ENCODE measurements at regions not wholly inside any gene's neighbourhood (a gene's known extent, or its start where the extent isn't known, plus 50 kb on each side); places are given as distances from the start of the nearest gene placed in this dataset.

- Histone ChIP-seq H3K4me3 (ENCODE audit: control extremely low read depth in 1 of 5, extremely low read depth in 1 of 5, insufficient read depth in 1 of 5, low read depth in 2 of 5, low read length in 4 of 5) (no peak overlapping the region), H2AFZ (ENCODE audit: insufficient read depth, low read depth, low read length, poor library complexity, severe bottlenecking) (no peak overlapping the region), H3K9me3 (ENCODE audit: control extremely low read depth in 1 of 3, control insufficient read depth in 2 of 3, insufficient read depth in 1 of 3, low read length in 2 of 3) (peaks cover 0 to 57% (median 6%) of the 10 kb centered on the region in 3 donors), H3K9ac (ENCODE audit: low read length) (no peak overlapping the region), H3K79me2 (ENCODE audit: control insufficient read depth, insufficient read depth, low read length) (no peaks in the 10 kb centered on the region), H3K4me2 (replicated peaks; ENCODE audit: low read depth, low read length, poor library complexity, severe bottlenecking) (no peak overlapping the region), H4K20me1 (ENCODE audit: control insufficient read depth, insufficient read depth, low read length, poor library complexity, severe bottlenecking) (no peaks in the 10 kb centered on the region), H3K27me3 (replicated peaks in 1 of 4; ENCODE audit: control extremely low read depth in 1 of 4, control insufficient read depth in 3 of 4, insufficient read depth in 4 of 4, low read length in 3 of 4) (no peaks in the 10 kb centered on the region), H3K36me3 (replicated peaks in 1 of 2; ENCODE audit: control extremely low read depth in 1 of 2, control insufficient read depth in 1 of 2, extremely low read depth in 1 of 2, insufficient read depth in 2 of 2, low read length in 1 of 2) (no peaks in the 10 kb centered on the region), H3K4me1 (ENCODE audit: control insufficient read depth in 2 of 2, insufficient read depth in 2 of 2, low read length in 2 of 2) (no peaks in the 10 kb centered on the region), H3K27ac (ENCODE audit: low read length in 2 of 2) (no peak overlapping the region)
- no peak overlapping the region for H3K27ac Mint-ChIP-seq
- no peaks in the 10 kb centered on the region for H3K4me1 Mint-ChIP-seq
- intact Hi-C loops (cut with micrococcal nuclease): no loop called here
- CTCF ChIA-PET: no interaction called here
- TF ChIP-seq EZH2 (IDR thresholded peaks at IDR 0.05; ENCODE audit: borderline replicate concordance, insufficient read depth, low read depth, low read length, poor library complexity, severe bottlenecking): no peak
- TF ChIP-seq CTCF (IDR thresholded peaks at IDR 0.05): no peak
- WGBS (ENCODE audit: insufficient coverage): 86% methylated on average over 3 of the region's 9 CpGs
- POLR2A ChIA-PET: no interaction called here
- no peak overlapping the region for H3K4me3 Mint-ChIP-seq
- H3K9me3 Mint-ChIP-seq (ENCODE audit: insufficient read depth): peaks cover 8% of the 10 kb centered on the region
- no peak for DNase-seq
- ATAC-seq (ENCODE audit: low read depth): no peak
- no peaks in the 10 kb centered on the region for H3K27me3 Mint-ChIP-seq
Measured at GRCh38 chr22:48666620-48667019, 1161.1 kb downstream of the BRD1 start.

- H3K4me3 Mint-ChIP-seq: no peak overlapping the region
- Histone ChIP-seq H3K79me2 (ENCODE audit: control insufficient read depth, insufficient read depth, low read length) (no peaks in the 10 kb centered on the region), H2AFZ (ENCODE audit: insufficient read depth, low read depth, low read length, poor library complexity, severe bottlenecking) (no peak overlapping the region), H3K4me1 (ENCODE audit: control insufficient read depth in 2 of 2, insufficient read depth in 2 of 2, low read length in 2 of 2) (no peaks in the 10 kb centered on the region), H3K9me3 (ENCODE audit: control extremely low read depth in 1 of 3, control insufficient read depth in 2 of 3, insufficient read depth in 1 of 3, low read length in 2 of 3) (peaks cover 0 to 56% (median 6%) of the 10 kb centered on the region in 3 donors), H3K27ac (ENCODE audit: low read length in 2 of 2) (no peak overlapping the region), H3K4me2 (replicated peaks; ENCODE audit: low read depth, low read length, poor library complexity, severe bottlenecking) (no peak overlapping the region), H3K27me3 (replicated peaks in 1 of 4; ENCODE audit: control extremely low read depth in 1 of 4, control insufficient read depth in 3 of 4, insufficient read depth in 4 of 4, low read length in 3 of 4) (no peaks in the 10 kb centered on the region), H4K20me1 (ENCODE audit: control insufficient read depth, insufficient read depth, low read length, poor library complexity, severe bottlenecking) (no peaks in the 10 kb centered on the region), H3K9ac (ENCODE audit: low read length) (no peak overlapping the region), H3K36me3 (replicated peaks in 1 of 2; ENCODE audit: control extremely low read depth in 1 of 2, control insufficient read depth in 1 of 2, extremely low read depth in 1 of 2, insufficient read depth in 2 of 2, low read length in 1 of 2) (no peaks in the 10 kb centered on the region), H3K4me3 (ENCODE audit: control extremely low read depth in 1 of 5, extremely low read depth in 1 of 5, insufficient read depth in 1 of 5, low read depth in 2 of 5, low read length in 4 of 5) (no peak overlapping the region)
- ChIA-PET POLR2A (no interaction called here), CTCF (no interaction called here)
- no peaks in the 10 kb centered on the region for H3K4me1 Mint-ChIP-seq
- peaks cover 8% of the 10 kb centered on the region for H3K9me3 Mint-ChIP-seq (ENCODE audit: insufficient read depth)
- no CpG with 5 or more reads among the region's 22 CpGs for WGBS (ENCODE audit: insufficient coverage)
- ATAC-seq (ENCODE audit: low read depth) (no peak), DNase-seq (no peak)
- intact Hi-C loops (cut with micrococcal nuclease): no loop called here
- TF ChIP-seq CTCF (IDR thresholded peaks at IDR 0.05) (no peak), EZH2 (IDR thresholded peaks at IDR 0.05; ENCODE audit: borderline replicate concordance, insufficient read depth, low read depth, low read length, poor library complexity, severe bottlenecking) (no peak)
- H3K27ac Mint-ChIP-seq: no peak overlapping the region
- no peaks in the 10 kb centered on the region for H3K27me3 Mint-ChIP-seq
Measured at GRCh38 chr22:48665311-48665995, 1162.2 kb downstream of the BRD1 start.
